ENCODE measurements at regions not wholly inside any gene's neighbourhood (a gene's known extent, or its start where the extent isn't known, plus 50 kb on each side); places are given as distances from the start of the nearest gene placed in this dataset.
"Not testable (repeated sequence)": the region's sequence is repeated elsewhere in the genome, so short reads cannot be mapped to it uniquely, and the experiment has no call there.

GRCh38 chr5:84869675-84870074 lies 485.0 kb upstream of the EDIL3 start:
- H3K27ac ChIP-seq, result no peak overlapping the region
- intact Hi-C loops (cut with DNase I), result no loop called here
- ATAC-seq, result no peak
- H3K27me3 ChIP-seq, result no peaks in the 10 kb centered on the region
- no peaks in the 10 kb centered on the region for H3K36me3 ChIP-seq
- DNase-seq, result no peak
- H3K9me3 ChIP-seq, result no peaks in the 10 kb centered on the region
- TF ChIP-seq, protein P1, sequence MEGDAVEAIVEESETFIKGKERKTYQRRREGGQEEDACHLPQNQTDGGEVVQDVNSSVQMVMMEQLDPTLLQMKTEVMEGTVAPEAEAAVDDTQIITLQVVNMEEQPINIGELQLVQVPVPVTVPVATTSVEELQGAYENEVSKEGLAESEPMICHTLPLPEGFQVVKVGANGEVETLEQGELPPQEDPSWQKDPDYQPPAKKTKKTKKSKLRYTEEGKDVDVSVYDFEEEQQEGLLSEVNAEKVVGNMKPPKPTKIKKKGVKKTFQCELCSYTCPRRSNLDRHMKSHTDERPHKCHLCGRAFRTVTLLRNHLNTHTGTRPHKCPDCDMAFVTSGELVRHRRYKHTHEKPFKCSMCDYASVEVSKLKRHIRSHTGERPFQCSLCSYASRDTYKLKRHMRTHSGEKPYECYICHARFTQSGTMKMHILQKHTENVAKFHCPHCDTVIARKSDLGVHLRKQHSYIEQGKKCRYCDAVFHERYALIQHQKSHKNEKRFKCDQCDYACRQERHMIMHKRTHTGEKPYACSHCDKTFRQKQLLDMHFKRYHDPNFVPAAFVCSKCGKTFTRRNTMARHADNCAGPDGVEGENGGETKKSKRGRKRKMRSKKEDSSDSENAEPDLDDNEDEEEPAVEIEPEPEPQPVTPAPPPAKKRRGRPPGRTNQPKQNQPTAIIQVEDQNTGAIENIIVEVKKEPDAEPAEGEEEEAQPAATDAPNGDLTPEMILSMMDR (IDR thresholded peaks at IDR 0.05), result no peak
- no peak overlapping the region for H3K4me3 ChIP-seq
- no peaks in the 10 kb centered on the region for H3K4me1 ChIP-seq

- H3K4me1 ChIP-seq; H3K9me3 ChIP-seq; H3K27me3 ChIP-seq; H3K36me3 ChIP-seq; intact Hi-C loops (cut with DNase I); DNase-seq; ATAC-seq; H3K27ac ChIP-seq; H3K4me3 ChIP-seq: not testable (repeated sequence)
Measured at GRCh38 chr5:84863936-84864335, 479.3 kb upstream of the EDIL3 start.

GRCh38 chr5:84863020-84863419 lies 478.3 kb upstream of the EDIL3 start:
- Histone ChIP-seq H3K4me3 (no peak overlapping the region), H3K4me1 (no peaks in the 10 kb centered on the region), H3K27me3 (no peaks in the 10 kb centered on the region), H3K27ac (no peak overlapping the region), H3K36me3 (no peaks in the 10 kb centered on the region), H3K9me3 (no peaks in the 10 kb centered on the region)
- ATAC-seq, result no peak
- intact Hi-C loops (cut with DNase I), result no loop called here
- TF ChIP-seq, protein P1 (IDR thresholded peaks at IDR 0.05), result no peak
- no peak for DNase-seq

- H3K9me3 ChIP-seq, result peaks cover 0 to 1% of the 10 kb centered on the region in 2 donors
- intact Hi-C loops (cut with DNase I), result no loop called here
- no peak for ATAC-seq
- no peak overlapping the region for H3K27ac ChIP-seq
- TF ChIP-seq, protein P1 (IDR thresholded peaks at IDR 0.05), result no peak
- H3K4me3 ChIP-seq, result no peak overlapping the region
- DNase-seq, result no peak
- no peaks in the 10 kb centered on the region for H3K36me3 ChIP-seq
- H3K27me3 ChIP-seq, result no peaks in the 10 kb centered on the region
- no peaks in the 10 kb centered on the region for H3K4me1 ChIP-seq
Measured at GRCh38 chr5:84862132-84862531, 477.5 kb upstream of the EDIL3 start.

- Histone ChIP-seq H3K27ac (no peak overlapping the region), H3K27me3 (no peaks in the 10 kb centered on the region), H3K4me3 (no peak overlapping the region), H3K4me1 (no peaks in the 10 kb centered on the region), H3K36me3 (no peaks in the 10 kb centered on the region), H3K9me3 (peaks cover 0 to 8% of the 10 kb centered on the region in 2 donors)
- TF ChIP-seq, protein P1 (IDR thresholded peaks at IDR 0.05), result no peak
- DNase-seq (no peak), ATAC-seq (no peak)
- intact Hi-C loops (cut with DNase I), result no loop called here
Measured at GRCh38 chr5:84861306-84861705, 476.6 kb upstream of the EDIL3 start.

DNA sequence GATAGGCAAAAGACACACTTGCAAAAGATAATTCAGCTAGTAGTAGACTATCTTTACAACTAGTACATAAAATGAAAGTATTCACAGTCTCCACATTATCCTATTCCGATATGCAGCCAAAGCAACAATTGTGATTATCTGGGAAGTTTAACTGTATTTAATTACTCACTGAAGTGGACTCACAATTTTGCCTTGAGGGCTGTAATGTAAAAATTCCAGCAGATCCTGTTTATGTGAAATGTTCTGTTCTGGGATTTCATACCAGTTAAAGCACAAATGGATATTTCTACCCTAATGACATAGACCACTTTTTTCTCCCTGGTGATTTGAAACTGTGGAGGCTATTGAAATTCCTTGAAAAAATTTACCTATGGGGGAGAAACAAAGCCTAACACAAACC lies 474.4 kb upstream of the EDIL3 start:
- Histone ChIP-seq H3K36me3 (no peaks in the 10 kb centered on the region), H3K9me3 (peaks cover 0 to 8% of the 10 kb centered on the region in 2 donors), H3K27me3 (no peaks in the 10 kb centered on the region), H3K27ac (no peak overlapping the region), H3K4me1 (no peaks in the 10 kb centered on the region), H3K4me3 (no peak overlapping the region)
- ATAC-seq (no peak), DNase-seq (no peak)
- intact Hi-C loops (cut with DNase I), result no loop called here
- TF ChIP-seq, protein P1 (IDR thresholded peaks at IDR 0.05), result no peak
